ENCODE measurements at regions not wholly inside any gene's neighbourhood (a gene's known extent, or its start where the extent isn't known, plus 50 kb on each side); places are given as distances from the start of the nearest gene placed in this dataset.

DNA sequence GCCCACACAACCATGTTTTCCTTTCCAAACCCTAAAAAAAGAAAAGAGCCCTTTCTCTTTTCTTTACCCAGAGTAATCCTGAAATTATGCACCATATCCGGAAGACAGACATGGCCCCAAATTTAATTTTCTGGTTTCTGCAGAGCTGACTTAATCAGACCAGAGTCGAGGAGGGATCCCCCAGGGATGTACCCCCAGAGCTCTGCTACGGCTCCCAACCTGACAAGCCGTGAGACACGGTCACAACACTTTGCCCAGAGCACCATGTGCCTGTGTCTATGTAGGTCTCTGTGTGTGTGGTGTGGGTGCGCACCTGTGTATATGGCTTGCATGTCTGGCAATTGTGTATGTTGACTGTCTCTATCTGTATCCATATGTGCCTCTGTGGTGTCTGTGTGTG, 77.6 kb upstream of the CLMN start:
- H3K27me3 Mint-ChIP-seq = peaks cover 5% of the 10 kb centered on the region
- TF ChIP-seq, protein P1, sequence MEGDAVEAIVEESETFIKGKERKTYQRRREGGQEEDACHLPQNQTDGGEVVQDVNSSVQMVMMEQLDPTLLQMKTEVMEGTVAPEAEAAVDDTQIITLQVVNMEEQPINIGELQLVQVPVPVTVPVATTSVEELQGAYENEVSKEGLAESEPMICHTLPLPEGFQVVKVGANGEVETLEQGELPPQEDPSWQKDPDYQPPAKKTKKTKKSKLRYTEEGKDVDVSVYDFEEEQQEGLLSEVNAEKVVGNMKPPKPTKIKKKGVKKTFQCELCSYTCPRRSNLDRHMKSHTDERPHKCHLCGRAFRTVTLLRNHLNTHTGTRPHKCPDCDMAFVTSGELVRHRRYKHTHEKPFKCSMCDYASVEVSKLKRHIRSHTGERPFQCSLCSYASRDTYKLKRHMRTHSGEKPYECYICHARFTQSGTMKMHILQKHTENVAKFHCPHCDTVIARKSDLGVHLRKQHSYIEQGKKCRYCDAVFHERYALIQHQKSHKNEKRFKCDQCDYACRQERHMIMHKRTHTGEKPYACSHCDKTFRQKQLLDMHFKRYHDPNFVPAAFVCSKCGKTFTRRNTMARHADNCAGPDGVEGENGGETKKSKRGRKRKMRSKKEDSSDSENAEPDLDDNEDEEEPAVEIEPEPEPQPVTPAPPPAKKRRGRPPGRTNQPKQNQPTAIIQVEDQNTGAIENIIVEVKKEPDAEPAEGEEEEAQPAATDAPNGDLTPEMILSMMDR (conservative IDR thresholded peaks at IDR 0.05) = no peak
- peaks cover 3% of the 10 kb centered on the region for H3K4me1 Mint-ChIP-seq (ENCODE audit: unreplicated experiment)
- H3K27ac Mint-ChIP-seq = no peak overlapping the region
- peaks cover 3% of the 10 kb centered on the region for H3K36me3 Mint-ChIP-seq
- no peak for DNase-seq (ENCODE audit: extremely low spot score, unreplicated experiment)
- H3K4me3 Mint-ChIP-seq = no peak overlapping the region
- H3K9me3 Mint-ChIP-seq = no peaks in the 10 kb centered on the region

DNA sequence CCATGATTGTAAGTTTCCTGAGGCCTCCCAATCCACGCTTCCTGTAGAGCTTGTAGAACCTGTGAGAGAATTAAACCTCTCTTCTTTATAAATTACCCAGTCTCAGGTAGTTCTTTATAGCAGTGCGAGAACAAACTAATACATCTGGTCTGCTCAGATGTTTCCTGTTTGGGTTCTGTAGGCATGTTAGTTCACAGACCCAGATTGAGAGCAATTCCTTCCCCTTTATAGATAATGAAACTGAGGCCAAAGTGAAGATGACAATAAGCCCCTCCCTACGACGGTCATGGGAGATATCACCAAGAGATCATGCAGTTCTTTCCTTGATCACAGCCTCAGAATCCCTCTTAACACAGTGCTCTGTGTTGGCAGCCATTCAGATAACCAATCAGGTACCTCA, 76.5 kb upstream of the CLMN start:
- TF ChIP-seq, protein P1 (conservative IDR thresholded peaks at IDR 0.05) = no peak
- peaks cover 11% of the 10 kb centered on the region for H3K27me3 Mint-ChIP-seq
- no peak overlapping the region for H3K4me3 Mint-ChIP-seq
- H3K36me3 Mint-ChIP-seq = peaks cover 3% of the 10 kb centered on the region
- no peak for DNase-seq (ENCODE audit: extremely low spot score, unreplicated experiment)
- H3K27ac Mint-ChIP-seq = no peak overlapping the region
- H3K4me1 Mint-ChIP-seq (ENCODE audit: unreplicated experiment) = peaks cover 3% of the 10 kb centered on the region
- H3K9me3 Mint-ChIP-seq = no peaks in the 10 kb centered on the region

DNA sequence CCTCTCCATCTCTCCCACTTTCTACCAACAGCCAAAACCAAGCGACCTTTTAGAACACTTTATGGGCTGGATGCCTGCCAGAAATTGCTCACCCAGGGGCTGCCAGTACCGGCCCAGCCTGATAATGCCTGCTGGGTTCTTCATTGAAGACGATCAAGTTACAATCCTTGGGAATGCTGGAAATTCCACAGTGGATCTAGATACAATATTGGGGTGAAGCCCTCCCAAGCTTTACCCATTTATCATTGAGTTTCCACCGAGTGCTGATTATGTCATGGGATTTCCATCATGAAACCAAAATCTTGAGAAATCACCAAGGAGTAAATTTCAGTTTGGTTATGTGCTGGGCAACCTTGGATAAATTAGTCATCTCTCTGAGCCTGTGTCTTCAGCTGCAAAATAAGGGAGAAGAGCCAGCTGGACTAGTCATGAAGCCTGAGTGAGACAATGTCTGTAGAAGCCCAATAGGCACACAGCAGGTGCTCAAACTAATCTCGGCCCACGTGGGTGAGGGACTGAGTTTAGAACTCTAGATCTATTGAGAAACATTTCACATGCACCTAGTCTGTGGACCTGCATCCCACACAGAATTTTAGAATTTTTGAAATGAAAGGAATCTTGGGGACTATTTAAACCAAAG, 75.5 kb upstream of the CLMN start:
- Mint-ChIP-seq H3K27me3 (peaks cover 13% of the 10 kb centered on the region), H3K36me3 (peaks cover 3% of the 10 kb centered on the region), H3K27ac (no peak overlapping the region), H3K9me3 (no peaks in the 10 kb centered on the region), H3K4me1 (ENCODE audit: unreplicated experiment) (peaks cover 3% of the 10 kb centered on the region), H3K4me3 (no peak overlapping the region)
- no peak for DNase-seq (ENCODE audit: extremely low spot score, unreplicated experiment)
- TF ChIP-seq, protein P1 (conservative IDR thresholded peaks at IDR 0.05) = no peak

DNA sequence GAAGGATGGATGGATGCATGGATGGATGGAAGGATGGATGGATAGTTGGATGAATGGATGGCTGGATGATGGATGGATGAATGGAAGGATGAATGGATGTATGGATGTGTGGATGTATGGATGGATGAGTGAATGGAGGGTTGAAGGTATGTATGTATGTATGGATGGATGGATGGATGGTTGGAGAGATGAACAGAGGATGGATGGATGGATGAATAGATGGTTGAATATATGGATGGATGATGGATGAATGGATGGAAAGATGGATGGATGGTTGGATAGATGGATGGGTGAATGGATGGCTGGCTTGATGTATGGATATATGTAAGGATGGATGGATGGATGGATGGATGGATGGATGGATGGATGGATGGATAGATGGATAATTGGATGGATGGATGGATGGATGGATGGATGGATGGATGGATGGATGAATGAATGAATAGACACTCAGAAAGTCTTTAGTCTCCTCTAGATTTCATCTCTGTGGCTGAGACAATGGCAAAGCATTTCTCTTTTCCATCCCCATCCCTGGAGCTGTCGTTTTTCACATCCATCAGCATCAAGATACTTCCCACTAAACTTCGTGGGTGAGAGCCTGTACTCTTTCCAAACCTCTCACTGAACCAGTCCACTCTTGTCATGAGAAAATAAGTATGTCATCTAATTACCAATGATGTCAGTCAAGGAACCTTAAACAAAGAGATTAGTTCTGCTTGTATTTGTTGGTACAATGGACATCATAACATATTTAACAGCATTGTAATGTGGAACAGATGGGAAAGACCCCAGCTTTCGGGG, 74.8 kb upstream of the CLMN start:
- Mint-ChIP-seq H3K27ac (no peak overlapping the region), H3K9me3 (no peaks in the 10 kb centered on the region), H3K4me3 (no peak overlapping the region), H3K36me3 (peaks cover 3% of the 10 kb centered on the region), H3K27me3 (peaks cover 13% of the 10 kb centered on the region), H3K4me1 (ENCODE audit: unreplicated experiment) (peaks cover 3% of the 10 kb centered on the region)
- TF ChIP-seq, protein P1 (conservative IDR thresholded peaks at IDR 0.05) = no peak
- DNase-seq (ENCODE audit: extremely low spot score, unreplicated experiment) = no peak

DNA sequence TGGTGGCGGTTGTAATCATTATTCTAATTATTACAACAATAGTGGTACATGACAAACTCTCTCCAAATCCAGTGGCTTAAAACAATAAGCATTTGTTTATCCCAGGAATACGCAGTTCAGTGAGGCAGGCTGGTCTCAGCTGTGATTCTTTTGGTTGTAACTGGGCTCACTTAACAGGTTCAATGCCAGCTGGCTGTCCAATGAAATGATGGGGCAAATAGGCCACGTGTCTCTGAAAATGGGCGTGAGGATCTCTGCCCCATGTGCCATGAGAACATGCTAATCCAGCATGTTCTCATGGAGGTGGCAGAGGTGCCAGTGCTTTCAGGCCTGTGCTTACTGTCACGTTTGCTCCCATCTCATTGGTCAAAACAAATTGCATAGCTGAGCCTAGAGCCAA, 73.1 kb upstream of the CLMN start:
- H3K36me3 Mint-ChIP-seq = peaks cover 3% of the 10 kb centered on the region
- no peak overlapping the region for H3K27ac Mint-ChIP-seq
- TF ChIP-seq, protein P1 (conservative IDR thresholded peaks at IDR 0.05) = no peak
- peaks cover 13% of the 10 kb centered on the region for H3K27me3 Mint-ChIP-seq
- H3K4me3 Mint-ChIP-seq = no peak overlapping the region
- no peaks in the 10 kb centered on the region for H3K9me3 Mint-ChIP-seq
- DNase-seq (ENCODE audit: extremely low spot score, unreplicated experiment) = no peak
- H3K4me1 Mint-ChIP-seq (ENCODE audit: unreplicated experiment) = peaks cover 3% of the 10 kb centered on the region
